Esophagus muscularis mucosa (tissue), 3 donors: ENCODE measurements at regions not wholly inside any gene's neighbourhood (a gene's known extent, or its start where the extent isn't known, plus 50 kb on each side); places are given as distances from the start of the nearest gene placed in this dataset.

Experiments used
- POLR2A ChIP-seq: fragments of 450-650 bp; IDR thresholded peaks from one replicate; pipeline ENCODE4 v1.6.1; 2017; ENCODE audit warnings: antibody characterized with exemption, moderate library complexity, mild to moderate bottlenecking, low read depth
- TF ChIP-seq, protein P1 (sequence below), 3 experiments: fragments of 200-600 bp in 2 of 3; fragments of 450-650 bp in 1 of 3; sonication (generic) in 2 of 3; IDR thresholded peaks; one replicate each; pipeline ENCODE4 v1.5.1; 2017 to 2019; ENCODE audit warnings: antibody characterized with exemption in 3 of 3, mild to moderate bottlenecking in 2 of 3, moderate library complexity in 1 of 3

DNA sequence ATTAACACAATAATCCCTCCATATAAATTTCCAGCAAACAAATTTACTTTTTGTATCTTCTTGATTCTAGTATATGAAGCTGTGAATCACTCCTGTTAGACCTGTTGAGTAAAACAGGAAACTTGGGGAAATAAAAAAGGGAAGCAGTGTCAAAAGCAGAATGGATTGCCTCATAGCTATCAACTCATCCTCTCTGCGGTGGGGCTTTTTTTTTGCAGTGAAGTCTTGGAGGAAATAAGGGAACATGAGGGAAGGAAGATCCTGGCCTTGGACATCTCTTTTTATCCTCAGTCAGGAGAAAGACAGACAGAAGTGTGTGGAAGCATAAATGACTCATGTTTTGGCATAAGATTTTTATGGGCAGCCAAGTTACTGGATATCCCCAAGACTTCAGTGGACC lies 332.5 kb downstream of the TFAP2A start:
- TF ChIP-seq, protein P1, sequence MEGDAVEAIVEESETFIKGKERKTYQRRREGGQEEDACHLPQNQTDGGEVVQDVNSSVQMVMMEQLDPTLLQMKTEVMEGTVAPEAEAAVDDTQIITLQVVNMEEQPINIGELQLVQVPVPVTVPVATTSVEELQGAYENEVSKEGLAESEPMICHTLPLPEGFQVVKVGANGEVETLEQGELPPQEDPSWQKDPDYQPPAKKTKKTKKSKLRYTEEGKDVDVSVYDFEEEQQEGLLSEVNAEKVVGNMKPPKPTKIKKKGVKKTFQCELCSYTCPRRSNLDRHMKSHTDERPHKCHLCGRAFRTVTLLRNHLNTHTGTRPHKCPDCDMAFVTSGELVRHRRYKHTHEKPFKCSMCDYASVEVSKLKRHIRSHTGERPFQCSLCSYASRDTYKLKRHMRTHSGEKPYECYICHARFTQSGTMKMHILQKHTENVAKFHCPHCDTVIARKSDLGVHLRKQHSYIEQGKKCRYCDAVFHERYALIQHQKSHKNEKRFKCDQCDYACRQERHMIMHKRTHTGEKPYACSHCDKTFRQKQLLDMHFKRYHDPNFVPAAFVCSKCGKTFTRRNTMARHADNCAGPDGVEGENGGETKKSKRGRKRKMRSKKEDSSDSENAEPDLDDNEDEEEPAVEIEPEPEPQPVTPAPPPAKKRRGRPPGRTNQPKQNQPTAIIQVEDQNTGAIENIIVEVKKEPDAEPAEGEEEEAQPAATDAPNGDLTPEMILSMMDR (IDR thresholded peaks at IDR 0.05), result no peak
- TF ChIP-seq POLR2A, result no peak
